ENCODE measurements at regions not wholly inside any gene's neighbourhood (a gene's known extent, or its start where the extent isn't known, plus 50 kb on each side); places are given as distances from the start of the nearest gene placed in this dataset.

- no peak for TF ChIP-seq POLR2AphosphoS5 (IDR thresholded peaks at IDR 0.05; ENCODE audit: borderline replicate concordance, low read depth, low read length)
- no peak for TF ChIP-seq EZH2 (IDR thresholded peaks at IDR 0.05)
These were observed 876.6 kb downstream of the MRPL39 start for GRCh38 chr21:24730661-24731060.

Data from SK-N-MC (cell line).